PC-9 (cell line): ENCODE measurements at regions not wholly inside any gene's neighbourhood (a gene's known extent, or its start where the extent isn't known, plus 50 kb on each side); places are given as distances from the start of the nearest gene placed in this dataset.

Experiments
- CTCF ChIP-seq: fragments of 200-600 bp; sonication (generic); conservative IDR thresholded peaks from 2 replicates; pipeline ENCODE4 v1.6.1; 2017; ENCODE audit warnings: mixed run types, antibody characterized with exemption, mild to moderate bottlenecking, moderate library complexity
- EZH2 ChIP-seq: fragments of 200-600 bp; sonication (generic); IDR thresholded peaks from 2 replicates; pipeline ENCODE4 v1.8.0; 2017; ENCODE audit warnings: antibody characterized with exemption, low read depth

- TF ChIP-seq CTCF, result no peak
- TF ChIP-seq EZH2, result no peak
Observed at GRCh38 chr1:30339866-30340265, 383.5 kb downstream of the MATN1 start.
